ENCODE measurements at regions not wholly inside any gene's neighbourhood (a gene's known extent, or its start where the extent isn't known, plus 50 kb on each side); places are given as distances from the start of the nearest gene placed in this dataset.
"Not testable (repeated sequence)": the region's sequence is repeated elsewhere in the genome, so short reads cannot be mapped to it uniquely, and the experiment has no call there.

DNA sequence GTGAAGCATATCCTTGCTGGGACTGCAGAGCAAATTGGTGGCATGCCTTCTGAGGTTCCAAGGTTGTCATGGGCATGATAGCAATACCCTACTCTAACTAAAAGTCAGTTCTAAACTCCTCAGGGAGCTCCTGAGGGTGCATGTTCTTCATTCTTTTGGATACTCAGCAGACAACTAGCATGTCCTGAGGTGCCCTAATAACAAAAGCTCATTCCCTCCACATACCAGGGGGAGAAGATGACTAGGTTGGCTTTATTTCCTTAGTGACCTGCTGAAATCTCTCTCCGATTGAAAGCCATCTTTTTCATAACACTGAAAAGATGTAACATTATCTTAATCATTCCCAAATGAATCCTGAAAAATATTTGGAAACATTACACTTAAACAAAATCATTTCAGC lies 188.7 kb upstream of the IGF1 start:
- intact Hi-C loops (cut with DNase I): no loop called here
- DNase-seq: no peak
- H3K9me3 ChIP-seq: peaks cover 12% of the 10 kb centered on the region
- H3K27ac ChIP-seq: no peak overlapping the region
- H3K4me3 ChIP-seq: no peak overlapping the region
- ATAC-seq: no peak
- no peaks in the 10 kb centered on the region for H3K36me3 ChIP-seq
- H3K27me3 ChIP-seq (ENCODE audit: low read depth): no peaks in the 10 kb centered on the region
- no peaks in the 10 kb centered on the region for H3K4me1 ChIP-seq
- no peak for TF ChIP-seq CTCF (IDR thresholded peaks at IDR 0.05)

DNA sequence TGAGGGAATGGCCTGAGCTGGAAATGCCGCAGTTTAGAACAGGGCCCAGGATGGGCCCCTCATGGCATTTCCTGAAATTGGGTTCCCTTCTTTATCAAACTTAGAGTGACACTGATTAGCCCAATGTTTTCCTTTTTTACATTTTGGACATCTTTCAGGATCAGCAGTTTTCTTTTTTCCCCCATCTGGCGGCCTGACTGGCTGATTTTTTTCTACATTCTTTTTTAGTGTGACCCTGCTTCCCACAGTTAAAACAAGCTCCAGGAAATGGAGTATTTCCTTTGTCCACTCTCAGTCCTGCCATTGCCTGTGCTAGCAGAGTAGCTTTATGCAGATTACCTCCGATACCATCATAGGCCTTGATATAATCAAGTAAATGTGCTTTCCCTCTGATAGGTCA lies 185.8 kb upstream of the IGF1 start:
- H3K9me3 ChIP-seq; DNase-seq; H3K27ac ChIP-seq; H3K27me3 ChIP-seq (ENCODE audit: low read depth); intact Hi-C loops (cut with DNase I); H3K36me3 ChIP-seq; H3K4me1 ChIP-seq; ATAC-seq; H3K4me3 ChIP-seq: not testable (repeated sequence)

DNA sequence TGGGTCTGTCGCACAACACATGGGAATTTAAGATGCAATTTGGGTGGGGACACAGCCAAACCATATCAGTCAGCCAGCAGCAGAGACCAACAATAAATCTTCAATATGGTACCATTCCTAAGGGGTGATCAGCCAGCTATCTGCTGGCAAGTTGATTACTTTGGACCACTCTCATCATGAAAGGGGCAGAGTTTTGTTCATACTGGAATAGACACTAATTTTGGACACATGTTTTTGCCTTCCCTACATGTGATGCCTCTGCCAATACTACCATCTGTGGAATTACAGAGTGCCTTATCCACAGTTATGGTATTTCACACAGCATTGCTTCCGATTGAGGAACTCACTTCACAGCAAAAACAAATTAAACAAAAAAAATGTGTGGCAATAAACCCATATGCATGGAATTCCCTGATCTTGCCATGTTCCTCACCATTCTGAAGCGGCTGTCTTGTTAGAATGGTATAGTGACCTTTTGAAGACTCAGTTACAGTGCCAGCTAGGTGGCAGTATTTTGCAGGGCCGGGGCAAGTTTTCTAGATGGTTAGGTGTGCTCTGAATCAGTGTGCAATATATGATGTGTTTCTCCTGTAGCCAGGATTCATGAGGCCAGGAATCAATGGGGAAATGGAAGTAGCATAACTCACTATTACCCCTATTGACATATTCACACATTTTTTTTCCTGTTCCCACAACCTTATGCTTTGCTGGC lies 179.0 kb upstream of the IGF1 start:
- H3K9me3 ChIP-seq: no peaks in the 10 kb centered on the region
- no peak for ATAC-seq
- TF ChIP-seq CTCF (IDR thresholded peaks at IDR 0.05): no peak
- H3K4me3 ChIP-seq: no peak overlapping the region
- H3K36me3 ChIP-seq: no peaks in the 10 kb centered on the region
- no peaks in the 10 kb centered on the region for H3K27me3 ChIP-seq (ENCODE audit: low read depth)
- H3K4me1 ChIP-seq: no peaks in the 10 kb centered on the region
- DNase-seq: no peak
- H3K27ac ChIP-seq: no peak overlapping the region
- intact Hi-C loops (cut with DNase I): no loop called here

GRCh38 chr12:102653406-102653805 lies 173.0 kb upstream of the IGF1 start:
- no peaks in the 10 kb centered on the region for H3K9me3 ChIP-seq
- no peak overlapping the region for H3K4me3 ChIP-seq
- H3K36me3 ChIP-seq: no peaks in the 10 kb centered on the region
- DNase-seq: no peak
- H3K4me1 ChIP-seq: no peaks in the 10 kb centered on the region
- no peak overlapping the region for H3K27ac ChIP-seq
- no peak for TF ChIP-seq CTCF (IDR thresholded peaks at IDR 0.05)
- ATAC-seq: no peak
- intact Hi-C loops (cut with DNase I): no loop called here
- H3K27me3 ChIP-seq (ENCODE audit: low read depth): no peaks in the 10 kb centered on the region

- ATAC-seq (no peak), DNase-seq (no peak)
- Histone ChIP-seq H3K4me1 (no peaks in the 10 kb centered on the region), H3K9me3 (no peaks in the 10 kb centered on the region), H3K4me3 (no peak overlapping the region), H3K36me3 (no peaks in the 10 kb centered on the region), H3K27me3 (ENCODE audit: low read depth) (no peaks in the 10 kb centered on the region), H3K27ac (no peak overlapping the region)
- no peak for TF ChIP-seq CTCF (IDR thresholded peaks at IDR 0.05)
- intact Hi-C loops (cut with DNase I): no loop called here
Observed at GRCh38 chr12:102652645-102653313, 172.4 kb upstream of the IGF1 start.

- Histone ChIP-seq H3K27me3 (ENCODE audit: low read depth) (no peaks in the 10 kb centered on the region), H3K4me1 (no peaks in the 10 kb centered on the region), H3K4me3 (no peak overlapping the region), H3K9me3 (no peaks in the 10 kb centered on the region), H3K27ac (no peak overlapping the region), H3K36me3 (no peaks in the 10 kb centered on the region)
- ATAC-seq (no peak), DNase-seq (no peak)
- TF ChIP-seq CTCF (IDR thresholded peaks at IDR 0.05): no peak
- intact Hi-C loops (cut with DNase I): no loop called here
Observed at GRCh38 chr12:102645968-102646367, 165.6 kb upstream of the IGF1 start.

All from lower lobe of right lung (tissue), 2 donors.